ENCODE measurements at regions not wholly inside any gene's neighbourhood (a gene's known extent, or its start where the extent isn't known, plus 50 kb on each side); places are given as distances from the start of the nearest gene placed in this dataset.

- intact Hi-C loops (cut with micrococcal nuclease) = no loop called here
Measured at GRCh38 chr7:26441002-26441521, 149.4 kb downstream of the SNX10 start.

More at GRCh38 chr7:26441002-26441521, 149.4 kb downstream of the SNX10 start:
- CTCF ChIA-PET = no interaction called here
- peaks cover under 1% of the 10 kb centered on the region for H3K27me3 Mint-ChIP-seq
- TF ChIP-seq EZH2 (IDR thresholded peaks at IDR 0.05; ENCODE audit: borderline replicate concordance, insufficient read depth, low read depth, low read length, poor library complexity, severe bottlenecking) (no peak), CTCF (IDR thresholded peaks at IDR 0.05) (no peak)
- Histone ChIP-seq H3K27ac (ENCODE audit: low read length in 2 of 2) (no peak overlapping the region), H3K9me3 (ENCODE audit: control extremely low read depth in 1 of 3, control insufficient read depth in 2 of 3, insufficient read depth in 1 of 3, low read length in 2 of 3) (no peaks in the 10 kb centered on the region), H4K20me1 (ENCODE audit: control insufficient read depth, insufficient read depth, low read length, poor library complexity, severe bottlenecking) (no peaks in the 10 kb centered on the region), H3K27me3 (replicated peaks in 1 of 4; ENCODE audit: control extremely low read depth in 1 of 4, control insufficient read depth in 3 of 4, insufficient read depth in 4 of 4, low read length in 3 of 4) (no peaks in the 10 kb centered on the region), H3K4me3 (ENCODE audit: control extremely low read depth in 1 of 5, extremely low read depth in 1 of 5, insufficient read depth in 1 of 5, low read depth in 2 of 5, low read length in 4 of 5) (no peak overlapping the region), H3K9ac (ENCODE audit: low read length) (no peak overlapping the region), H3K4me2 (replicated peaks; ENCODE audit: low read depth, low read length, poor library complexity, severe bottlenecking) (no peak overlapping the region), H3K79me2 (ENCODE audit: control insufficient read depth, insufficient read depth, low read length) (no peaks in the 10 kb centered on the region), H3K36me3 (replicated peaks in 1 of 2; ENCODE audit: control extremely low read depth in 1 of 2, control insufficient read depth in 1 of 2, extremely low read depth in 1 of 2, insufficient read depth in 2 of 2, low read length in 1 of 2) (no peaks in the 10 kb centered on the region), H2AFZ (ENCODE audit: insufficient read depth, low read depth, low read length, poor library complexity, severe bottlenecking) (no peak overlapping the region), H3K4me1 (ENCODE audit: control insufficient read depth in 2 of 2, insufficient read depth in 2 of 2, low read length in 2 of 2) (no peaks in the 10 kb centered on the region)
- POLR2A ChIA-PET = no interaction called here
- H3K4me3 Mint-ChIP-seq = no peak overlapping the region
- no peaks in the 10 kb centered on the region for H3K9me3 Mint-ChIP-seq (ENCODE audit: insufficient read depth)
- H3K27ac Mint-ChIP-seq = no peak overlapping the region
- 97% methylated on average over 8 of the region's 13 CpGs for WGBS (ENCODE audit: insufficient coverage)
- ATAC-seq (ENCODE audit: low read depth) (no peak), DNase-seq (no peak)
- no peaks in the 10 kb centered on the region for H3K4me1 Mint-ChIP-seq

Data from B cell (primary cell).